Gastrocnemius medialis (tissue), 4 donors: ENCODE measurements at regions not wholly inside any gene's neighbourhood (a gene's known extent, or its start where the extent isn't known, plus 50 kb on each side); places are given as distances from the start of the nearest gene placed in this dataset.

Experiments
- CTCF ChIP-seq, 5 experiments: fragments of 450-650 bp in 3 of 5; fragments of 200-600 bp in 2 of 5; sonication (generic) in 2 of 5; IDR thresholded peaks in 4 of 5; conservative IDR thresholded peaks in 1 of 5; 1 replicate in 4 of 5; 2 replicates in 1 of 5; pipeline ENCODE4 v1.5.1; 2016 to 2019; ENCODE audit warnings: antibody characterized with exemption in 5 of 5, mild to moderate bottlenecking in 3 of 5, moderate library complexity in 3 of 5
- POLR2A ChIP-seq, 2 donors: fragments of 450-650 bp; IDR thresholded peaks; one replicate each; pipeline ENCODE4 v1.6.1; 2017; ENCODE audit warnings: antibody characterized with exemption in 2 of 2, mild to moderate bottlenecking in 2 of 2, moderate library complexity in 2 of 2

GRCh38 chr7:114085592-114086501, 167.0 kb upstream of the PPP1R3A start:
- peak in 1 of 5 experiments; percentile 10 for TF ChIP-seq CTCF (IDR thresholded peaks at IDR 0.05 in 4 of 5, conservative IDR thresholded peaks at IDR 0.05 in 1 of 5)
- TF ChIP-seq POLR2A (IDR thresholded peaks at IDR 0.05), result peak; percentile 81
